ENCODE measurements at regions not wholly inside any gene's neighbourhood (a gene's known extent, or its start where the extent isn't known, plus 50 kb on each side); places are given as distances from the start of the nearest gene placed in this dataset.

- TF ChIP-seq MAX (IDR thresholded peaks at IDR 0.05) (no peak), YY1 (IDR thresholded peaks at IDR 0.05; ENCODE audit: extremely low read depth, insufficient replicate concordance, low read depth, low read length) (no peak), ZFX (IDR thresholded peaks at IDR 0.05) (no peak), CBX3 (IDR thresholded peaks at IDR 0.05; ENCODE audit: low read depth) (no peak), SRF (IDR thresholded peaks at IDR 0.05; ENCODE audit: low read depth) (no peak), FOSL1 (IDR thresholded peaks at IDR 0.05; ENCODE audit: low read depth) (no peak), SP1 (IDR thresholded peaks at IDR 0.05; ENCODE audit: low read depth) (no peak), ATF3 (IDR thresholded peaks at IDR 0.05) (no peak), EGR1 (IDR thresholded peaks at IDR 0.05; ENCODE audit: low read depth) (no peak)
Observed at GRCh38 chr2:2572393-2573204, 241.5 kb upstream of the MYT1L start (continued).

- ChIA-PET POLR2A (no interaction called here), RAD21 (ENCODE audit: low non-redundant PET in 1 of 2, low total read pairs in 2 of 2, uncharacterized antibody in 2 of 2, unreplicated experiment in 2 of 2) (no interaction called here), CTCF (no interaction called here)
- no peak for TF ChIP-seq POLR2AphosphoS5 (IDR thresholded peaks at IDR 0.05; ENCODE audit: low read depth, low read length)
- no peak for TF ChIP-seq MAX (IDR thresholded peaks at IDR 0.05)
- no peak for TF ChIP-seq JUND (IDR thresholded peaks at IDR 0.05)
- TF ChIP-seq EZH2phosphoT487 (IDR thresholded peaks at IDR 0.05; ENCODE audit: borderline replicate concordance): no peak
- no peak for TF ChIP-seq CBX3 (IDR thresholded peaks at IDR 0.05; ENCODE audit: low read depth)
- TF ChIP-seq EZH2 (IDR thresholded peaks at IDR 0.05): no peak
- no peak for TF ChIP-seq SP1 (IDR thresholded peaks at IDR 0.05; ENCODE audit: low read depth)
- no peak for TF ChIP-seq POLR2A (IDR thresholded peaks at IDR 0.05; ENCODE audit: borderline replicate concordance, extremely low read depth, insufficient read depth, insufficient read length)
- TF ChIP-seq SIN3A (IDR thresholded peaks at IDR 0.05; ENCODE audit: low read depth): no peak
- TF ChIP-seq ATF3 (IDR thresholded peaks at IDR 0.05): no peak
- TF ChIP-seq YY1 (IDR thresholded peaks at IDR 0.05; ENCODE audit: extremely low read depth, insufficient replicate concordance, low read depth, low read length): no peak
- no peak for TF ChIP-seq TCF7L2 (IDR thresholded peaks at IDR 0.05; ENCODE audit: borderline replicate concordance, extremely low read depth, insufficient read depth, insufficient read length)
- no peak for TF ChIP-seq RAD21 (IDR thresholded peaks at IDR 0.05; ENCODE audit: low read depth)
- TF ChIP-seq REST (IDR thresholded peaks at IDR 0.05; ENCODE audit: low read depth): no peak
- BruUV-seq (replicated peaks): no TSS peak
- H2AFZ ChIP-seq (ENCODE audit: low read depth, low read length, poor library complexity, severe bottlenecking): no peak overlapping the region
- DNase-seq (ENCODE audit: low read depth, low spot score) (no peak), ATAC-seq (no peak)
- no peaks in the 10 kb centered on the region for H4K20me1 ChIP-seq (ENCODE audit: insufficient read depth)
- H3K79me2 ChIP-seq (ENCODE audit: insufficient read depth, low read length): no peaks in the 10 kb centered on the region
- no peaks in the 10 kb centered on the region for H3K4me1 ChIP-seq (ENCODE audit: control insufficient read depth in 1 of 2, insufficient read depth in 2 of 2, low read length in 2 of 2)
- H3K27me3 ChIP-seq (ENCODE audit: insufficient read depth, low read length): no peaks in the 10 kb centered on the region
- no peaks in the 10 kb centered on the region for H3K9me2 ChIP-seq (ENCODE audit: insufficient read depth)
- no peaks in the 10 kb centered on the region for H3K36me3 ChIP-seq (ENCODE audit: control insufficient read depth in 1 of 2, insufficient read depth in 2 of 2, low read length in 2 of 2)
- H3K9me3 ChIP-seq (ENCODE audit: control insufficient read depth in 1 of 2, insufficient read depth in 1 of 2, low read depth in 1 of 2, low read length in 2 of 2): peaks cover 12 to 19% of the 10 kb centered on the region in 2 experiments; a peak in 2 of 4 replicates
- H3K4me3 ChIP-seq (replicated peaks in 1 of 2; ENCODE audit: low read depth in 1 of 2, low read length in 2 of 2): no peak overlapping the region
- no peak overlapping the region for H3K27ac ChIP-seq (ENCODE audit: low read depth, low read length)
- intact Hi-C loops (cut with micrococcal nuclease): no loop called here
- H3K4me2 ChIP-seq (ENCODE audit: low read length): no peak overlapping the region
- H3K9ac ChIP-seq (ENCODE audit: low read length): no peak overlapping the region
Observed at GRCh38 chr2:2571301-2572150, 240.5 kb upstream of the MYT1L start.

Data from HCT116 (cell line).